ENCODE measurements at regions not wholly inside any gene's neighbourhood (a gene's known extent, or its start where the extent isn't known, plus 50 kb on each side); places are given as distances from the start of the nearest gene placed in this dataset.

DNA sequence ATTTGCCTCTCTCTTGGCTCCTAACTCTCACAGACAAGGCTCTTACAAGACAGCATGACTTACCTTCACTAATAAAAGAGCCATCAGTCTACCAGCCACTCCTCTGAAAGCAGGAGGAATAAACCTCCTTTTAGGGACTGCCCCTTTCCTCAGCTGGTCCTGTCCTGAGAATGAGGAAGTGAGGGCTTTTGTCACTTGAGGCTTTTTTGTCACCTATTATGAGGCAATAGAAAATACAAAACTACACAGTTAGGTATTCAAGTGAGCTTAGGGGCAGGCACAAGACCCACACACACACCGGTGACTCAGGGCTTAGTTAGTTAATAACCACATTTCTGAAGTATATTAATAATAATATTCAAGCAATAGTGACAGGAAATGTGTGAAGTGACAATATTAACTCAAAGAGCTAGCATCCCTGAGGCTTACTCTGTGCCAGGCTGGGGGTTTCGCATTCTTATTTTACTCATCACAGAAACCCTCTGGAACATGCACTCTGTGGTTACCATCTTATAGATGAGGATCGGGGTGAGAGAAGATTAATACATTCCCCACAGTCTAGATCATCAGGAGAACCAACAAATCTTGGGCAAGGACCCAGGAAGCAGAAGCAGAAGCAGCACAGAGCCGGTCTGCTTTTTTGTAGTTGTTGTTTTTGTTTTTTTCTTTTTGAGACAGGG is 379.9 kb downstream of the LIG4 start:
- Histone ChIP-seq H2AFZ (ENCODE audit: low read depth, low read length) (no peak overlapping the region), H3K27ac (ENCODE audit: low read length, poor library complexity, severe bottlenecking) (peak overlapping the region; percentile 82), H3K9me3 (ENCODE audit: control insufficient read depth, low read length) (no peaks in the 10 kb centered on the region), H2BK12ac (ENCODE audit: low read length in 2 of 2) (no peak overlapping the region), H3K4ac (ENCODE audit: low read depth in 1 of 2, low read length in 2 of 2) (no peak overlapping the region), H2BK15ac (ENCODE audit: low read depth, poor library complexity, severe bottlenecking) (no peak overlapping the region), H3K4me3 (ENCODE audit: insufficient read depth in 1 of 2, low read depth in 1 of 2, low read length in 2 of 2) (no peak overlapping the region), H3K18ac (ENCODE audit: low read depth in 1 of 2, low read length in 2 of 2) (no peak overlapping the region), H2AK5ac (ENCODE audit: low read length, severe bottlenecking) (no peak overlapping the region), H2BK5ac (ENCODE audit: low read depth, low read length, poor library complexity, severe bottlenecking) (no peak overlapping the region), H3K4me1 (ENCODE audit: control insufficient read depth, insufficient read depth, low read depth, low read length) (peaks cover 2% of the 10 kb centered on the region), H4K8ac (ENCODE audit: low read length) (no peak overlapping the region), H3K14ac (ENCODE audit: low read length in 2 of 2) (no peak overlapping the region), H3K9ac (ENCODE audit: low read length) (no peak overlapping the region), H2BK120ac (ENCODE audit: low read depth, low read length) (no peak overlapping the region), H3K79me1 (replicated peaks; ENCODE audit: low read length, poor library complexity, severe bottlenecking) (peaks cover 12% of the 10 kb centered on the region), H3K36me3 (ENCODE audit: control insufficient read depth in 1 of 2, insufficient read depth in 2 of 2, low read depth in 1 of 2, low read length in 2 of 2) (no peaks in the 10 kb centered on the region), H4K91ac (ENCODE audit: low read length) (no peak overlapping the region), H3K4me2 (ENCODE audit: low read length, poor library complexity, severe bottlenecking) (peak overlapping the region; percentile 8), H3K23ac (ENCODE audit: low read length in 2 of 2) (no peak overlapping the region), H3K27me3 (ENCODE audit: control insufficient read depth in 1 of 2, insufficient read depth in 1 of 2, low read length in 2 of 2) (no peaks in the 10 kb centered on the region)
- DNase-seq = peak; percentile 75
- no CpG with 5 or more reads among the region's 4 CpGs for WGBS

DNA sequence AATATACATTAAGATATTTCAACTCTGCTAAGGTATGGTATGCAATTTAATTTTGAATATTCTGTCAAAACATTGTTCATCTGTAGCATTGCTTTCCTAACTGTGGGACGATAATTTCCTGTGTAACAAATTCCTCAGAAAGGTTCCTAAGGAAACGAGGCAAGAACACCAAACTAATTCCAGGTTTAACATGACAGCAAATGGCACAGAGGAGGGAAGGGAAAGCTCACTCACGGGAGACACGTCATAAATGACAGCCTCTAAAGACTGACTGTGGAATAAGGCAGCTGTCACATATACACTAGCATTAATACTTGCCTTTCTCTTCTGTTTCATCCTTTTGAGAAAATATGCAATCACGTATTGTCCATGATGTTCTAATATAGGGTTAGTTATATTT is 380.6 kb downstream of the LIG4 start:
- no peak overlapping the region for H4K91ac ChIP-seq (ENCODE audit: low read length)
- H3K4me1 ChIP-seq (ENCODE audit: control insufficient read depth, insufficient read depth, low read depth, low read length) = peaks cover 2% of the 10 kb centered on the region
- H3K4ac ChIP-seq (ENCODE audit: low read depth in 1 of 2, low read length in 2 of 2) = no peak overlapping the region
- H2BK5ac ChIP-seq (ENCODE audit: low read depth, low read length, poor library complexity, severe bottlenecking) = no peak overlapping the region
- H3K79me1 ChIP-seq (replicated peaks; ENCODE audit: low read length, poor library complexity, severe bottlenecking) = peaks cover 14% of the 10 kb centered on the region
- peak overlapping the region; percentile 82 for H3K27ac ChIP-seq (ENCODE audit: low read length, poor library complexity, severe bottlenecking)
- H3K23ac ChIP-seq (ENCODE audit: low read length in 2 of 2) = no peak overlapping the region
- H3K9me3 ChIP-seq (ENCODE audit: control insufficient read depth, low read length) = no peaks in the 10 kb centered on the region
- H3K27me3 ChIP-seq (ENCODE audit: control insufficient read depth in 1 of 2, insufficient read depth in 1 of 2, low read length in 2 of 2) = no peaks in the 10 kb centered on the region
- no peaks in the 10 kb centered on the region for H3K36me3 ChIP-seq (ENCODE audit: control insufficient read depth in 1 of 2, insufficient read depth in 2 of 2, low read depth in 1 of 2, low read length in 2 of 2)
- no peak overlapping the region for H3K9ac ChIP-seq (ENCODE audit: low read length)
- H3K4me3 ChIP-seq (ENCODE audit: insufficient read depth in 1 of 2, low read depth in 1 of 2, low read length in 2 of 2) = no peak overlapping the region
- no peak overlapping the region for H2AFZ ChIP-seq (ENCODE audit: low read depth, low read length)
- DNase-seq = peak; percentile 28
- H2BK120ac ChIP-seq (ENCODE audit: low read depth, low read length) = no peak overlapping the region
- no peak overlapping the region for H3K18ac ChIP-seq (ENCODE audit: low read depth in 1 of 2, low read length in 2 of 2)
- WGBS = 61% methylated on average over 5 of the region's 5 CpGs
- H2AK5ac ChIP-seq (ENCODE audit: low read length, severe bottlenecking) = no peak overlapping the region
- no peak overlapping the region for H4K8ac ChIP-seq (ENCODE audit: low read length)
- no peak overlapping the region for H2BK12ac ChIP-seq (ENCODE audit: low read length in 2 of 2)
- H3K14ac ChIP-seq (ENCODE audit: low read length in 2 of 2) = no peak overlapping the region
- no peak overlapping the region for H2BK15ac ChIP-seq (ENCODE audit: low read depth, poor library complexity, severe bottlenecking)
- no peak overlapping the region for H3K4me2 ChIP-seq (ENCODE audit: low read length, poor library complexity, severe bottlenecking)

DNA sequence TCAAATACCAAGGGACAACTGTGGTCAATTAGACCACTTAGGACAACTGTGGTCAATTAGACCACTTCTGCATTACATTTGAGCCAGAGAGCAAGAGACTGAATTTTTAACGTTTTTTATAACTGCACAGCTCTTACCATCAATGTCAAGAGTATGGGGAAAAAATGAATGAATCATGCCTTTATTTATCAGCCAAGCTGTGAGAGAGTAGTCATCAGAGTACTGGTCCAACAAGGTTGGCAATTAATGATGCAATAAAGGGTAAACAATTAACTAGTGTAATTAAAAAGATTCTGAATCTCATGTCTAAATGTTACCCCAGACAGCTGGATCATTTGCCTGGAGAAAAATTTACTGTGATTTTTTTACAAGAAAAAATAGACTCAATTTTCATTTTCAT is 381.1 kb downstream of the LIG4 start:
- no peak overlapping the region for H2BK5ac ChIP-seq (ENCODE audit: low read depth, low read length, poor library complexity, severe bottlenecking)
- no peak overlapping the region for H2BK15ac ChIP-seq (ENCODE audit: low read depth, poor library complexity, severe bottlenecking)
- H4K8ac ChIP-seq (ENCODE audit: low read length) = no peak overlapping the region
- no peak overlapping the region for H3K18ac ChIP-seq (ENCODE audit: low read depth in 1 of 2, low read length in 2 of 2)
- H2BK12ac ChIP-seq (ENCODE audit: low read length in 2 of 2) = no peak overlapping the region
- peaks cover 2% of the 10 kb centered on the region for H3K4me1 ChIP-seq (ENCODE audit: control insufficient read depth, insufficient read depth, low read depth, low read length)
- H3K27ac ChIP-seq (ENCODE audit: low read length, poor library complexity, severe bottlenecking) = no peak overlapping the region
- WGBS = no CpG with 5 or more reads among the region's 1 CpG
- H3K9me3 ChIP-seq (ENCODE audit: control insufficient read depth, low read length) = no peaks in the 10 kb centered on the region
- H3K23ac ChIP-seq (ENCODE audit: low read length in 2 of 2) = no peak overlapping the region
- H3K14ac ChIP-seq (ENCODE audit: low read length in 2 of 2) = no peak overlapping the region
- peaks cover 14% of the 10 kb centered on the region for H3K79me1 ChIP-seq (replicated peaks; ENCODE audit: low read length, poor library complexity, severe bottlenecking)
- no peak overlapping the region for H3K4ac ChIP-seq (ENCODE audit: low read depth in 1 of 2, low read length in 2 of 2)
- H3K4me3 ChIP-seq (ENCODE audit: insufficient read depth in 1 of 2, low read depth in 1 of 2, low read length in 2 of 2) = no peak overlapping the region
- H3K36me3 ChIP-seq (ENCODE audit: control insufficient read depth in 1 of 2, insufficient read depth in 2 of 2, low read depth in 1 of 2, low read length in 2 of 2) = no peaks in the 10 kb centered on the region
- no peak overlapping the region for H2BK120ac ChIP-seq (ENCODE audit: low read depth, low read length)
- H3K27me3 ChIP-seq (ENCODE audit: control insufficient read depth in 1 of 2, insufficient read depth in 1 of 2, low read length in 2 of 2) = no peaks in the 10 kb centered on the region
- no peak for DNase-seq
- no peak overlapping the region for H3K4me2 ChIP-seq (ENCODE audit: low read length, poor library complexity, severe bottlenecking)
- no peak overlapping the region for H3K9ac ChIP-seq (ENCODE audit: low read length)
- H4K91ac ChIP-seq (ENCODE audit: low read length) = no peak overlapping the region
- H2AK5ac ChIP-seq (ENCODE audit: low read length, severe bottlenecking) = peak overlapping the region; percentile 95
- H2AFZ ChIP-seq (ENCODE audit: low read depth, low read length) = no peak overlapping the region

DNA sequence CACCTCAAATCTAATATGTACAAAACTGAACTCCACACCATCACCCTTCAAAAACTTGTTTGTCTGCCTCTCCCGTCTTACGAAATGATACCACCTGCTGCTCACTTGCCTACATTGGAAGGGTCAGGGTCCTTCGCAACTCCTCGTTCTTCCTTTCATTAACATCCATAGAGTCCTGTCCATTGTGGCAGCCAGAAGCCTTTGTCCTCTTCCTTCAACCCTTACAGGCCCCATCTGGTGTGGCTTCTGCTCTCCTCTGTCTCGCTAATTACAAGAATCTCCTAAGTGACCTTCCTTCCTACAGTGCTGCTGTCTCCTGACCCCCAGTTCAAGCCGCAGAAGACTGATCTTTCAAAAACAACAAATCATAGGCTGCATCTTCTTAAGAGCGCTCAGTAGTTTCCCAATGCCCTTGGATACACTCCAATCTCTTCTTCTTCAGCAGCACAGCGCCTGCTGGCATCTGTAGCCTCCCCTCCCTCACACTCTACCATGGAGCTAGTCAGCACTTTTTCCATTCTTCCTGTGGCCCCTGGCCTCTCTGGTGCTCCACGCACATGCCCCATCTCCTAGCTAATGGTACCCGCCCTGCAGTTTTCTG is 382.7 kb downstream of the LIG4 start:
- Histone ChIP-seq H3K18ac (ENCODE audit: low read depth in 1 of 2, low read length in 2 of 2) (no peak overlapping the region), H2BK5ac (ENCODE audit: low read depth, low read length, poor library complexity, severe bottlenecking) (no peak overlapping the region), H4K91ac (ENCODE audit: low read length) (no peak overlapping the region), H2BK15ac (ENCODE audit: low read depth, poor library complexity, severe bottlenecking) (no peak overlapping the region), H4K8ac (ENCODE audit: low read length) (no peak overlapping the region), H3K4me3 (ENCODE audit: insufficient read depth in 1 of 2, low read depth in 1 of 2, low read length in 2 of 2) (no peak overlapping the region), H3K9me3 (ENCODE audit: control insufficient read depth, low read length) (no peaks in the 10 kb centered on the region), H3K79me1 (replicated peaks; ENCODE audit: low read length, poor library complexity, severe bottlenecking) (peaks cover 11% of the 10 kb centered on the region), H2BK120ac (ENCODE audit: low read depth, low read length) (no peak overlapping the region), H2AK5ac (ENCODE audit: low read length, severe bottlenecking) (peak overlapping the region; percentile 22), H3K4me2 (ENCODE audit: low read length, poor library complexity, severe bottlenecking) (no peak overlapping the region), H3K36me3 (ENCODE audit: control insufficient read depth in 1 of 2, insufficient read depth in 2 of 2, low read depth in 1 of 2, low read length in 2 of 2) (no peaks in the 10 kb centered on the region), H3K27me3 (ENCODE audit: control insufficient read depth in 1 of 2, insufficient read depth in 1 of 2, low read length in 2 of 2) (no peaks in the 10 kb centered on the region), H2BK12ac (ENCODE audit: low read length in 2 of 2) (no peak overlapping the region), H3K4me1 (ENCODE audit: control insufficient read depth, insufficient read depth, low read depth, low read length) (peaks cover 2% of the 10 kb centered on the region), H3K27ac (ENCODE audit: low read length, poor library complexity, severe bottlenecking) (no peak overlapping the region), H3K23ac (ENCODE audit: low read length in 2 of 2) (no peak overlapping the region), H3K4ac (ENCODE audit: low read depth in 1 of 2, low read length in 2 of 2) (no peak overlapping the region), H2AFZ (ENCODE audit: low read depth, low read length) (no peak overlapping the region), H3K9ac (ENCODE audit: low read length) (no peak overlapping the region), H3K14ac (ENCODE audit: low read length in 2 of 2) (no peak overlapping the region)
- 79% methylated on average over 10 of the region's 10 CpGs for WGBS
- DNase-seq = no peak

Data from mesenchymal stem cell (in vitro differentiated cells and primary cell).